ENCODE measurements at regions not wholly inside any gene's neighbourhood (a gene's known extent, or its start where the extent isn't known, plus 50 kb on each side); places are given as distances from the start of the nearest gene placed in this dataset.

DNA sequence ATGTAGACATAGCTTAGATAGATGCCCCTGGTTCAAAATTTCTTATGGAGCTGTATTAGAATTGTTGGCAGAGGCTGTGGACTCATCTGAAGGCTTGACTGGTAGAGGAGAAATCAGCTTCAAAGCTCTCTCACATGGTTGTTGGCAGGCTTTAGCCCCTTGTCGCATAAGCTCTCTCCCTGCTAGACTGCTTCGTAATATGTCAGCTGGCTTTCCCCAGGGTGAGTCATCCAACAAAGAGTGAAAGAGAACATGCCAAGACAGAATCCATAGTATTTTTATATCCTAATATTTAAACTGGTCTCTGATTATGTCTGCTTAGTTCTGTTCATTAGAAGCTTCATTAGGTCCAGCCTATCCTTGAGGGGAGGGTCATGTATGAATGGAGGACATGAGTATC, 427.4 kb upstream of the NAALADL2 start:
- TF ChIP-seq SP1 (IDR thresholded peaks at IDR 0.05), result no peak
- no peak for TF ChIP-seq FOXA1 (IDR thresholded peaks at IDR 0.05)
- TF ChIP-seq CTCF (IDR thresholded peaks at IDR 0.05; ENCODE audit: low read depth, low read length, missing input control), result no peak
- TF ChIP-seq TAF1 (conservative IDR thresholded peaks at IDR 0.05), result no peak
- no peak for TF ChIP-seq EGR1 (IDR thresholded peaks at IDR 0.05; ENCODE audit: low read depth in 2 of 2)
- TF ChIP-seq ATF3 (IDR thresholded peaks at IDR 0.05), result no peak
- no peak for TF ChIP-seq JUND (IDR thresholded peaks at IDR 0.05)
- no peak for TF ChIP-seq RAD21 (IDR thresholded peaks at IDR 0.05)
- no peak for TF ChIP-seq GABPA (IDR thresholded peaks at IDR 0.05 in 1 of 2, conservative IDR thresholded peaks at IDR 0.05 in 1 of 2)
- TF ChIP-seq YY1 (IDR thresholded peaks at IDR 0.05), result no peak
- TF ChIP-seq MAX (IDR thresholded peaks at IDR 0.05), result no peak
- TF ChIP-seq ZBTB33 (IDR thresholded peaks at IDR 0.05), result no peak
- no peak for TF ChIP-seq RXRA (IDR thresholded peaks at IDR 0.05)
- TF ChIP-seq HNF4G (IDR thresholded peaks at IDR 0.05), result no peak
